GM12891 (cell line): ENCODE measurements at regions not wholly inside any gene's neighbourhood (a gene's known extent, or its start where the extent isn't known, plus 50 kb on each side); places are given as distances from the start of the nearest gene placed in this dataset.

ENCODE experiments used
- DNase-seq: peaks from one replicate; pipeline ENCODE4 v3.0.0; 2011; ENCODE audit warnings: low spot score; ENCODE audit not compliant: insufficient read length
- FAIRE-seq: peaks from 2 replicates; lab custom pipeline; 2011; peaks lifted over from hg19 to GRCh38; lab: Jason Lieb, UNC
- PAX5 ChIP-seq: IDR thresholded peaks from 2 replicates; pipeline ENCODE4 v1.6.1; 2011; ENCODE audit warnings: low read length, moderate library complexity, mild to moderate bottlenecking; ENCODE audit not compliant: insufficient read depth, severe bottlenecking
- POLR2A ChIP-seq: IDR thresholded peaks from 2 replicates; pipeline ENCODE4 v1.6.1; 2011; ENCODE audit warnings: low read depth, low read length, control low read depth
- POLR2AphosphoS5 ChIP-seq: IDR thresholded peaks from 2 replicates; pipeline ENCODE4 v1.6.1; 2011; ENCODE audit warnings: low read depth, low read length, control low read depth
- POU2F2 ChIP-seq: IDR thresholded peaks from 2 replicates; pipeline ENCODE4 v1.6.1; 2011; ENCODE audit warnings: low read depth, mild to moderate bottlenecking, control low read depth, low read length, moderate library complexity
- SPI1 ChIP-seq: IDR thresholded peaks from 2 replicates; pipeline ENCODE4 v1.6.1; 2011; ENCODE audit warnings: low read depth, low read length, control low read depth
- TAF1 ChIP-seq: IDR thresholded peaks from 2 replicates; pipeline ENCODE4 v1.6.1; 2011; ENCODE audit warnings: low read depth, low read length, control low read depth

- FAIRE-seq (no peak), DNase-seq (no peak)
- TF ChIP-seq POLR2A (no peak), POLR2AphosphoS5 (no peak), PAX5 (no peak), SPI1 (no peak), TAF1 (no peak), POU2F2 (no peak)
Measured at GRCh38 chr6:155709262-155709661, 253.6 kb upstream of the NOX3 start.

GRCh38 chr6:155708100-155708499, 252.5 kb upstream of the NOX3 start:
- FAIRE-seq (no peak), DNase-seq (no peak)
- TF ChIP-seq POLR2AphosphoS5 (no peak), POU2F2 (no peak)

- DNase-seq = no peak
- TF ChIP-seq TAF1 = no peak
- no peak for TF ChIP-seq POLR2AphosphoS5
- TF ChIP-seq POLR2A = no peak
- no peak for TF ChIP-seq POU2F2
- no peak for FAIRE-seq
Measured at GRCh38 chr6:155706806-155707205, 251.2 kb upstream of the NOX3 start.

GRCh38 chr6:155706341-155706740, 250.7 kb upstream of the NOX3 start:
- TF ChIP-seq POLR2AphosphoS5 (no peak), POU2F2 (no peak), POLR2A (no peak), TAF1 (no peak), SPI1 (no peak), PAX5 (no peak)
- FAIRE-seq (no peak), DNase-seq (no peak)

GRCh38 chr6:155701342-155701741, 245.7 kb upstream of the NOX3 start:
- FAIRE-seq (no peak), DNase-seq (no peak)
- TF ChIP-seq TAF1 (no peak), POU2F2 (no peak), POLR2A (no peak), PAX5 (no peak), SPI1 (no peak), POLR2AphosphoS5 (no peak)

- FAIRE-seq = no peak
Measured at GRCh38 chr6:155695495-155695894, 239.9 kb upstream of the NOX3 start.

GRCh38 chr6:155694419-155694790, 238.8 kb upstream of the NOX3 start:
- no peak for TF ChIP-seq PAX5

More at GRCh38 chr6:155695495-155695894, 239.9 kb upstream of the NOX3 start:
- no peak for DNase-seq
- no peak for TF ChIP-seq POLR2A
- TF ChIP-seq POLR2AphosphoS5 = no peak
- TF ChIP-seq SPI1 = no peak
- no peak for TF ChIP-seq TAF1
- TF ChIP-seq PAX5 = no peak
- TF ChIP-seq POU2F2 = no peak

GRCh38 chr6:155693573-155694418, 238.2 kb upstream of the NOX3 start:
- DNase-seq = no peak
- no peak for FAIRE-seq
- TF ChIP-seq POLR2AphosphoS5 = no peak
- no peak for TF ChIP-seq TAF1
- no peak for TF ChIP-seq PAX5
- TF ChIP-seq SPI1 = no peak
- no peak for TF ChIP-seq POLR2A
- TF ChIP-seq POU2F2 = no peak

More at GRCh38 chr6:155694419-155694790, 238.8 kb upstream of the NOX3 start:
- DNase-seq (no peak), FAIRE-seq (no peak)

GRCh38 chr6:155690820-155691219, 235.2 kb upstream of the NOX3 start:
- no peak for DNase-seq
- no peak for FAIRE-seq

GRCh38 chr6:155687645-155688044, 232.0 kb upstream of the NOX3 start:
- FAIRE-seq (no peak), DNase-seq (no peak)
- no peak for TF ChIP-seq TAF1
- TF ChIP-seq POLR2AphosphoS5 = no peak
- no peak for TF ChIP-seq POU2F2
- no peak for TF ChIP-seq SPI1
- no peak for TF ChIP-seq POLR2A
- TF ChIP-seq PAX5 = no peak

More at GRCh38 chr6:155690820-155691219, 235.2 kb upstream of the NOX3 start:
- TF ChIP-seq POLR2AphosphoS5 (no peak), POU2F2 (no peak), PAX5 (no peak), SPI1 (no peak), TAF1 (no peak), POLR2A (no peak)
